K562 (cell line): ENCODE measurements at regions not wholly inside any gene's neighbourhood (a gene's known extent, or its start where the extent isn't known, plus 50 kb on each side); places are given as distances from the start of the nearest gene placed in this dataset.
"Not testable (repeated sequence)": the region's sequence is repeated elsewhere in the genome, so short reads cannot be mapped to it uniquely, and the experiment has no call there.

Source experiments
- EGR1 ChIP-seq: fragments of 450-650 bp; conservative IDR thresholded peaks from 2 replicates; pipeline ENCODE4 v1.6.1; 2017; ENCODE audit warnings: mild to moderate bottlenecking
- FOSL1 ChIP-seq: fragments of 200-800 bp; sonication (Bioruptor generic); conservative IDR thresholded peaks from 2 replicates; pipeline ENCODE4 v1.6.1; 2016; ENCODE audit warnings: missing genetic modification characterization, missing compliant biosample characterization
- FOXM1 ChIP-seq, 2 experiments: fragments of 450-650 bp in 1 of 2; sonication (generic) in 1 of 2; formaldehyde crosslinking in 1 of 2; IDR thresholded peaks; 2 replicates each; pipeline versions ENCODE4 v1.6.1 to v1.9.0; 2017 to 2022; ENCODE audit warnings: low read depth in 2 of 2, mild to moderate bottlenecking in 2 of 2, missing genetic modification reagents in 1 of 2, moderate library complexity in 1 of 2
- KLF13 ChIP-seq: fragments of 450-650 bp; IDR thresholded peaks from 2 replicates; pipeline ENCODE4 v1.6.1; 2016; ENCODE audit warnings: missing genetic modification characterization, low read depth, mild to moderate bottlenecking, missing compliant biosample characterization, moderate library complexity, borderline replicate concordance
- POLR2A ChIP-seq: fragments of 450-650 bp; conservative IDR thresholded peaks from 2 replicates; pipeline ENCODE4 v1.6.1; 2016
- RCOR1 ChIP-seq, 2 experiments: IDR thresholded peaks; 2 replicates each; pipeline ENCODE4 v1.6.1; 2012; ENCODE audit warnings: low read depth in 2 of 2, low read length in 2 of 2, borderline replicate concordance in 1 of 2, improper control_type of control experiment in 1 of 2
- ZNF23 ChIP-seq: fragments of 250-450 bp; sonication (Bioruptor Pico); IDR thresholded peaks from 2 replicates; pipeline ENCODE4 v1.4.0; 2020; ENCODE audit warnings: mild to moderate bottlenecking
- ZNF232 ChIP-seq: sonication (generic); formaldehyde crosslinking; IDR thresholded peaks from 2 replicates; pipeline ENCODE4 v1.8.0; 2022; ENCODE audit warnings: mild to moderate bottlenecking, missing genetic modification reagents
- TF ChIP-seq, protein P1 (sequence below): sonication (generic); formaldehyde crosslinking; IDR thresholded peaks from 2 replicates; pipeline ENCODE4 v1.9.0; 2022; ENCODE audit warnings: mild to moderate bottlenecking, missing genetic modification reagents
- TF ChIP-seq, protein P2 (sequence below): fragments of 450-650 bp; IDR thresholded peaks from 2 replicates; pipeline ENCODE4 v1.6.1; 2016; ENCODE audit warnings: antibody characterized with exemption
- TF ChIP-seq, protein P3 (sequence below), 2 experiments: fragments of 450-650 bp in 1 of 2; sonication (generic) in 1 of 2; formaldehyde crosslinking in 1 of 2; IDR thresholded peaks in 1 of 2; conservative IDR thresholded peaks in 1 of 2; 2 replicates each; pipeline versions ENCODE4 v1.6.1 to v1.8.1; 2016 to 2023; ENCODE audit warnings: mild to moderate bottlenecking in 2 of 2, moderate library complexity in 2 of 2, inconsistent platforms in 1 of 2, missing genetic modification reagents in 1 of 2

DNA sequence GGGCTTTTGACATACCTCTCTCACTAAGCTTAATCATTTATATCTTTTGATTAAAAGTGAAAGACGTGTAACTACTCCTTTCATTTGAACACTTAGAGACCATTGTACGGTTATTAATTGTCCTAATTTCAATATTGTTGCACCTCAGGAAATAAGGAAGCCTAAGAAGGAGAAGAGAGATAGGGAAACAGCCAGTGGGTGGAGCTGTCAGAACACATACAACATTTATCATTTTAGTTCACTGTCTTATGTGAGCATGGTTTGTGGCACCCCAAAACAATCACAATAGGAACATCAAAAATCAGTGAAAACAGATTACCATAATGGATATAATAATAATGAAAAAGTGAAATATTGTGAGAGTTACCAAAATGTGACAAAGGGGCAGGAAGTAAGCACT lies 147.2 kb upstream of the POMZP3 start:
- TF ChIP-seq POLR2A; EGR1; FOSL1 (tag); FOXM1 (IDR thresholded peaks at IDR 0.05; ENCODE audit: low read depth); FOXM1 (CRISPR knock-in tag; IDR thresholded peaks at IDR 0.05; ENCODE audit: low read depth); ZNF232 (CRISPR knock-in tag); RCOR1 (IDR thresholded peaks at IDR 0.05; ENCODE audit: borderline replicate concordance in 1 of 2, low read depth in 2 of 2, low read length in 2 of 2); ZNF23 (CRISPR knock-in tag); KLF13 (tag): not testable (repeated sequence)
- TF ChIP-seq, protein P1, sequence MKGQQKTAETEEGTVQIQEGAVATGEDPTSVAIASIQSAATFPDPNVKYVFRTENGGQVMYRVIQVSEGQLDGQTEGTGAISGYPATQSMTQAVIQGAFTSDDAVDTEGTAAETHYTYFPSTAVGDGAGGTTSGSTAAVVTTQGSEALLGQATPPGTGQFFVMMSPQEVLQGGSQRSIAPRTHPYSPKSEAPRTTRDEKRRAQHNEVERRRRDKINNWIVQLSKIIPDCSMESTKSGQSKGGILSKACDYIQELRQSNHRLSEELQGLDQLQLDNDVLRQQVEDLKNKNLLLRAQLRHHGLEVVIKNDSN (CRISPR knock-in tag): not testable (repeated sequence)
- TF ChIP-seq, protein P2, sequence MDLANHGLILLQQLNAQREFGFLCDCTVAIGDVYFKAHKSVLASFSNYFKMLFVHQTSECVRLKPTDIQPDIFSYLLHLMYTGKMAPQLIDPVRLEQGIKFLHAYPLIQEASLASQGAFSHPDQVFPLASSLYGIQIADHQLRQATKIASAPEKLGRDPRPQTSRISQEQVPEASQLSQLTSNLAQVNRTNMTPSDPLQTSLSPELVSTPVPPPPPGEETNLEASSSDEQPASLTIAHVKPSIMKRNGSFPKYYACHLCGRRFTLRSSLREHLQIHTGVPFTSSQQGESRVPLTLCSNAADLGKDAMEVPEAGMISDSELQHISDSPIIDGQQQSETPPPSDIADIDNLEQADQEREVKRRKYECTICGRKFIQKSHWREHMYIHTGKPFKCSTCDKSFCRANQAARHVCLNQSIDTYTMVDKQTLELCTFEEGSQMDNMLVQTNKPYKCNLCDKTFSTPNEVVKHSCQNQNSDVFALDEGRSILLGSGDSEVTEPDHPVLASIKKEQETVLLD: not testable (repeated sequence)
- TF ChIP-seq, protein P3, sequence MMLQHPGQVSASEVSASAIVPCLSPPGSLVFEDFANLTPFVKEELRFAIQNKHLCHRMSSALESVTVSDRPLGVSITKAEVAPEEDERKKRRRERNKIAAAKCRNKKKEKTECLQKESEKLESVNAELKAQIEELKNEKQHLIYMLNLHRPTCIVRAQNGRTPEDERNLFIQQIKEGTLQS (IDR thresholded peaks at IDR 0.05): not testable (repeated sequence)
- TF ChIP-seq, protein P3 (CRISPR knock-in tag; conservative IDR thresholded peaks at IDR 0.05): not testable (repeated sequence)
